SK-N-MC (cell line): ENCODE measurements at regions not wholly inside any gene's neighbourhood (a gene's known extent, or its start where the extent isn't known, plus 50 kb on each side); places are given as distances from the start of the nearest gene placed in this dataset.

Experiments used
- EZH2 ChIP-seq: fragments of 200-600 bp; sonication (generic); IDR thresholded peaks from one replicate; pipeline ENCODE4 v1.6.1; 2017; ENCODE audit warnings: antibody characterized with exemption
- POLR2AphosphoS5 ChIP-seq: IDR thresholded peaks from 2 replicates; pipeline ENCODE4 v1.6.1; 2012; ENCODE audit warnings: mild to moderate bottlenecking, low read depth, low read length, borderline replicate concordance

GRCh38 chr6:167571550-167571949, 246.7 kb downstream of the TTLL2 start:
- no peak for TF ChIP-seq EZH2
- TF ChIP-seq POLR2AphosphoS5: no peak
